Stimulated activated CD8-positive, alpha-beta memory T cell treated with anti-CD3 and anti-CD28 coated beads, Interleukin-15, amount 100 ng/mL, for 4 hours (primary cell): ENCODE measurements at regions not wholly inside any gene's neighbourhood (a gene's known extent, or its start where the extent isn't known, plus 50 kb on each side); places are given as distances from the start of the nearest gene placed in this dataset.

Source experiments
- DNase-seq, 2 donors: peaks; one replicate each; pipeline ENCODE4 v3.0.0-alpha.2; 2020; ENCODE audit warnings: low read depth in 2 of 2

DNA sequence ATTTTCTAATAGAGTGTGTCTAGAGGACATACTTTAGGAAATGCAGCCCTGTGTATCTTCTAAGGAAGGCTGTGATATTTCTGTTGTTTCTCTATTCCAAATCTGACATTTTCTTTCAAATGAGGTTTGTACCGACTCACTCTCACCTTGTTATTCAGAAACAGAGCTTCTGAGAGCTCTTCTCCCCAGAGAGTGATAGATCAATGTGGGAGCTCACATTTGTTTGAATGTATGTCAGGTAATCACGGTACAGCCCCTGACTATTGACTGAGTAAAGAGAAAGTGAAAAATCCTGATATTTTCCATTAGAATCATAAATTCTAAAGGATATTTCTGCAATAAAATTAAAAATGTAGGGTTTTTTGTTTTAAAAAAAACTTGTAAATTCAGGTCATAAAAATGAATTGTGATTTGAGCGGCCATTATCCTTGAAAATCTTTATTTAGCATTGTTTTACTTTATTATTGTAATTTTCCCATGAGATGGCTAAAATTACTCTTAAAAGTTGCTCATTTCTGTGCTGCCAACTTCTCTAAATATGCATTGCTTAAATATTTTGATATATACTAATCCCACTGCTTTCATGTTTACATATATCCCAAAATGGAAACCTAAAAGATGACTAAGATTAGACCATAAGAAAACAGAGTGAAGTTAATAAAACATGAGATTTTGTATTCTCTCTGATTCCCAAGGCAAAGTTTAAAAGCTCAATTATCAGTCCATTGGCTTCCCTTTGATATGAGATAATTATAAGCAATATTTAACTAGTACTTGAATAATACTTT is 1226.8 kb upstream of the CITED2 start:
- no peak for DNase-seq

DNA sequence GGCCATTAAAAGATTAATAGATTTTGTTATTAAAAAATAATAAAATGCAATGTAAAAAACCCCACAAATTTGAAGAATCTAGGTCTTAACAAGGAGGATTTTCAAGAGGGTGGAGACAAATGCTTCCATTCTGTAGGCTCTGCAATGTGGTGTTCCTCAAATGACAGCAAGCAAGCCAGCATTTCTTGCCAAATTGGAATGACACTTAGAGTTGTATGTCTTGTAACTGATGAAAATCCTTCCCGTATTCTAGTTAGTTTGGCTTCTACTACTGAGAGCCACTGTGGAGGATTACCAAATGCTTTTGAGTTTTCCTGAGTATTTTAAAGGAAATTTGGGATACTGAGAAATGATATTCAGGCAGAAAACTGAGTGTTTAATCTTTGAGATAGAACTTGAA is 1225.5 kb upstream of the CITED2 start:
- no peak for DNase-seq

DNA sequence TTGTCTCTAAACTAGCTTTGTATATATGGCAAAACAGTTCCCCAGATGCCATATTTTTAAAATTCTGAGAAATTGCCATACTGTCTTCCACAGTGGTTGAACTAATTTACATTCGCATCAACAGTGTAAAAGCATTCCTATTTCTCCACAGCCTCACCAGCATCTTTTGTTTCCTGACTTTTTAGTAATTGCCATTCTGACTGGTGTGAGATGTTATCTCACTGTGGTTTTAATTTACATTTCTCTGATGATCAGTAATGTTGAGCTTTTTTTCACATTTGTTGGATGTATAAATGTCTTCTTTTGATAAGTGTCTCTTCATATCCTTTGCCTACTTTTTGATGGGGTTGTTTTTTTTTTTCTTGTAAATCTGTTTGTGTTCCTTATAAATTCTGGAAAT is 1222.7 kb upstream of the CITED2 start:
- DNase-seq: no peak

DNA sequence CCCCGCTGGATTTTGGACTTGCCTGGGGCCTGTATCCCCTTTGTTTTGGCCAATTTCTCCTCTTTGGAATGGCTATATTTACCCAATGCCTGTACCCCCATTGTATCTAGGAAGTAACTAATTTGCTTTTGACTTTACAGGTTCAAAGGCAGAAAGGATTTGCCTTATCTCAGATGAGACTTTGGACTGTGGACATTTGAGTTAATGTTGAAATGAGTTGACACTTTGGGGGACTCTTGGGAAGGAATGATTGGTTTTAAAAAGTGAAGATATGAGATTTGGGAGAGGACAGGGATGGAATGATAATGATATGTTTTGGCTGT is 1220.3 kb upstream of the CITED2 start:
- DNase-seq: no peak

- no peak for DNase-seq
Measured at GRCh38 chr6:140592877-140593276, 1218.4 kb upstream of the CITED2 start.

DNA sequence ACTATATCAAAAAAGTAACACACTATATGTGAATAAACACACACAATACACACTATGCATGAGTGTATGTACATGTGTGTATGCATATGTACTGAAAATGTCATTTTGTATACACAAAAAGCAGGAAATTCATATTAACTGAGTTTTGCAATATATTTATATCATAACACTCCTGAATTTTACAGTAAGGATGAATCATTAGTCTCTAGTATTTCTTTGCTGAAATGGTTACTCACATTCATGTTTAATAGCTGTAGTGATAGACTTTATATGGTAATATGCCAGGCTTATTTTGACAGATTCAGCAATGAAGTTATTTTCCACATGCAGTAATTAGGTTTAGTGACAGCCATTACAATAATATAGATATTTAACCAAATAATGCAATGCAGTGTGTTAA is 1216.2 kb upstream of the CITED2 start:
- DNase-seq: no peak

DNA sequence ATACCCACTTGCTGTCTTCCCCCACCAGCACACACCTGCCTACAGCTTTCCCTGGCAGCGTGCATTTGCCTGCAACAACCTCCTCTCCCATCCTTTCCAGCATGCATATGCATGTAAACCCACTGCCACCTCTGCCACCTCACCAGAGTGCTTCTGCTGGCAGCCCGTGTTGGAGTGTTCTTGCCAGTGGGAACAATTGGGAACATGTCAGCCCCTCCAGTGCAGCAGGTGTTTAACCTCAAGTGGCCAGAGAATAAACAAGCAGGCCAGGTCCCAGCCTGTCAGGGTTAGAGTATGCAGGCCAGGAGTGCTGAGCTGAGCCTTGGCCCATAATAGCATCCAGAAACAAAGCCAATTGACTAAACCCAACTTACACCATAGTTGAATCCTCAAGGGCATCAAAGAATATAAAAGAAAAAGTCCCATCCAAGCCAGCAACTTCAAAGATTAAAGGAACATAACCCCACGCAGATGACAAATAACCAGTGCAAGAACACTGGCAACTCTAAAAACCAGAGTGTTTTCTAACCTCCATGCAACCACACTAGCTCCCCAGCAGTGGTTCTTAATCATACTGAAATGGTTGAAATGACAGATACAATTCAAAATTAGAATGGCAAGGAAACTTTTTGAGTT is 1212.1 kb upstream of the CITED2 start:
- no peak for DNase-seq

DNA sequence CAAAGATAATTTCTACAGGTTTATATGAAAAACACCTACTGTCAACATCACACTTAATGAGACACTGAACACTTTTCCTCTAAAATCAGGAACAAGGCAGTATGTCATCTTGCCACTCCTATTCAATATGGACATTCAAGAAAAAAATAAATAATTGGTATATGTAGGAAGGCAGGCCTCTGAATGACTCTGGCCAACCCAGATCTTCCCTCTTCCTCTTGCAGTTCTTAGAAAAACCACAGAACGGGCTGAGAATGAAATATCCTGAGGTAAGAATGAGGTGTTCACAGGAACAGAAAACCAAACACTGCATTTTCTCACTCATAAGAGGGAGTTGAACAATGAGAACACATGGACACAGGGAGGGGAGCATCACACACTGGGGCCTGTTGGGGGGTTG is 1207.2 kb upstream of the CITED2 start:
- no peak for DNase-seq

GRCh38 chr6:140579918-140580317 is 1205.5 kb upstream of the CITED2 start:
- DNase-seq: no peak

- DNase-seq: no peak
Measured at GRCh38 chr6:140576004-140576555, 1201.6 kb upstream of the CITED2 start.

DNA sequence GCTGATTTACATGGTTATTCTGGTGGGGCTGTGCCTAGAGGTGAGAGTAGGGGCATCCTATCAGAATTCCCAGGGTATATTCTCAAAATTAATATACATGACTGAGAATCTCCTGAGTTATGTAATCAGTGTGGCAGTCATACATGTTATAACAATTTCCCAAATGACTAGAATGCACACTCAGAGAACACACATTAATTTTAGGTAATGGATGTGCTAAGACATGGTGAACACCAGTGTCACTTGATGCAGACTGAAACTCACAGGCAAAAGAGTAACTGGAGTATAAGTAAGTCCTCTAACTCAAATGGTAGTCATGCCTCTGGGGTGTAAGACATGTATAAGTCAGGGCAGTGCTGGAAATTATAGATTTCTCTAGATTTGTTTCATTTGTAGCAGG is 1198.4 kb upstream of the CITED2 start:
- no peak for DNase-seq

GRCh38 chr6:140572129-140572528 is 1197.7 kb upstream of the CITED2 start:
- no peak for DNase-seq

GRCh38 chr6:140571145-140571544 is 1196.7 kb upstream of the CITED2 start:
- no peak for DNase-seq

- DNase-seq: no peak
Measured at GRCh38 chr6:140567466-140567865, 1193.0 kb upstream of the CITED2 start.

GRCh38 chr6:140566781-140567277 is 1192.4 kb upstream of the CITED2 start:
- DNase-seq: no peak

DNA sequence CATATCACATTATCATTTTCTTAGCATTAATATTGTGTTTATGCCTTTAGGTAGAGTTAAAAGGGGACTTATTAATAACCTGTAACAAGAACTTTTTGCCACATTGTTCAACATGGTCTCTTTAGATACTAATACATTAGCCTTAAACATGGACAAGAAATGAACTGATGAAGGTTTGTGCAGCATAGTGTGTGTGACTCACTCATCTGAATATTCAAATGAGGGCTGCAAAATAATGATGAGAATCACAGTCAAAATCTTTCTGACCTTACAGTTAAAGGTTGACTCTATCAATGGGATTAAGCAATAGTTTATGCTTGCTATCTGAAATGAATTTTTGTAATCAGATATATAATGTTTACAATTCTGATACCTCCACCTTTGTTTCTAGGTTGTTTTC is 1189.3 kb upstream of the CITED2 start:
- no peak for DNase-seq

- DNase-seq: no peak
Measured at GRCh38 chr6:140561701-140562100, 1187.3 kb upstream of the CITED2 start.

GRCh38 chr6:140560671-140561070 is 1186.2 kb upstream of the CITED2 start:
- no peak for DNase-seq

DNA sequence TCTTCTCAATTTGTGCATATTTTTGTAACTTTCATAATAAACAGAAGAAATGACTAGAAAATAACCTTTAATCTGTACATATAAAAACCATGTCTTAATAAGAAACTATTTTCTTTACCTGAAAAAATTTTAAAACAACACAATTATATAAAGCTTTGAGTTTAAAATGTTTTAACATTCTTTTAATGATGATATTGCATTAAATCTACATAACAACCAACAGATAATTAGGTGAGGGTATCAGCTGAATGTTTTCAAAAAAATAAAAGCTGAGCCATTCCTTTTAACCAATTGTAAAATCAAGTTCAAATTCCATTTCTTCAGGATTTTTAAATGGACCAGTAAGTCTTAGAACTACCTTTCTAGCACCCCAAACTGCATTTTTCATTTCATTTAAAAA is 1185.0 kb upstream of the CITED2 start:
- no peak for DNase-seq

GRCh38 chr6:140554421-140554820 is 1180.0 kb upstream of the CITED2 start:
- no peak for DNase-seq

DNA sequence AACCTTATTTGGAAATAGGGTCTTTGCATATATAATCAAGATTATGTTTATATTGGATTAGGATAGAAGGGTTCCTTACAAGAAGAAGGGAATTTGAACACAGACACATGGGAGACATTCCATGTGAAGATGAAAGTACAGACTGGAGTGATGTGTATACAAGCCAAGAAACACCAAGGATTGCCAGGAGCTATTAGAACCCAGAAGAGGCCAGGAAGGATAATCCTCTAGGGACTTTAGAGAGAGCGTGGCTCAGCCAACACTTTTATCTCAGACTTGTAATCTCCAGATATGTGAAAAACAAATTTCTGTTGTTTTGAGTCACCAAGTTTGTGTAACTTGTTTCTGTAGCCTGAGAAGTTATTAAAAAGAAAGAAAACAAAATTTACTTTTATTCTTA is 1173.9 kb upstream of the CITED2 start:
- no peak for DNase-seq

DNA sequence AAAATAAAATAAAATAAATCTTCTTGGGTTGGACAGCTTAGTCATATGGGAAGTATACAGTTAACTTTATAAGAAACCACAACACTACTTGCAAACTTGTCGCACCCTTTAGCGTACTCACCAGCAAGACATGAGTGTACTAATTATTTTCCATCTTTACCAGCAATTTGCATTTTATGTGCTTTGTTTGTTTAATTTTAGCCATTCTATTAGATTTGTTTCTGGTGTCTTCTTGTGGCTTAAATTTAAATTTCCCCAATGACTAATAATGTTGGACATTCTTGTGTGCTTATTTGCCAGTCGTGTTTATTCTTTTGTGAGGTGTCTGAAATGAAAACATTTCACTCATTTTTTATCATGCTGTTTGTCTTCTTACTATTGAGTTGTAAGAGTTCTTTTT is 1172.2 kb upstream of the CITED2 start:
- no peak for DNase-seq

DNA sequence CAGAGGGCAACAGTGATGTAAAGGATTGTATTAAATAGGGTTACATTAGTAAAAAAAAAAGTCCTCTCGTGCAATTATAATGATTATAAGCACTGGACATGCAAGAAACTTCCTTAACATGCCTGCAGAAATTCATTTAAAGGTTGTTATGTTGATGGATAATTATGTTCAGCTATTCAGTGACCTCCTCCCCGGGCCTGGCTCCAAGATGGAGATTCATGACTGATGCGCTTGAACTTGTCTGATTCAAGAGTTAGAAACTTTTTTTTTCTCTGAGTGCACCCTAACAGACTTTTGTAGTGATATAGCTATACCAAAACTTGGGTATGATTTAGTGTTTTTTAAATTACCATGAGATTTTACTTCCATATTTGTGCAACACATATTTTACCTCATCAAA is 1170.0 kb upstream of the CITED2 start:
- no peak for DNase-seq
